SK-N-MC (cell line): ENCODE measurements at regions not wholly inside any gene's neighbourhood (a gene's known extent, or its start where the extent isn't known, plus 50 kb on each side); places are given as distances from the start of the nearest gene placed in this dataset.
"Not testable (repeated sequence)": the region's sequence is repeated elsewhere in the genome, so short reads cannot be mapped to it uniquely, and the experiment has no call there.

ENCODE experiments used
- DNase-seq: peaks from one replicate; pipeline ENCODE4 v3.0.0-alpha.2; 2011; ENCODE audit warnings: low read depth, low spot score
- H3K27ac ChIP-seq: fragments of 200-600 bp; sonication (generic); 2 replicates; pipeline ENCODE4 v1.5.1; 2016; ENCODE audit warnings: mixed run types
- H3K36me3 ChIP-seq: fragments of 200-600 bp; sonication (generic); 2 replicates; pipeline ENCODE4 v1.6.1; 2017; ENCODE audit warnings: antibody characterized with exemption, low read length, mixed read lengths; ENCODE audit not compliant: insufficient read depth
- H3K4me3 ChIP-seq: fragments of 200-600 bp; sonication (generic); 2 replicates; pipeline ENCODE4 v1.5.1; 2016
- H3K9ac ChIP-seq: fragments of 200-600 bp; sonication (generic); 2 replicates; pipeline ENCODE4 v1.8.0; 2017; ENCODE audit warnings: mixed run types, mixed read lengths; ENCODE audit not compliant: insufficient read length
- H3K9me3 ChIP-seq: fragments of 200-600 bp; sonication (generic); 2 replicates; pipeline ENCODE4 v1.6.1; 2017; ENCODE audit warnings: low read depth, mild to moderate bottlenecking, antibody characterized with exemption, low read length, moderate library complexity, mixed read lengths
- EZH2 ChIP-seq: fragments of 200-600 bp; sonication (generic); IDR thresholded peaks from one replicate; pipeline ENCODE4 v1.6.1; 2017; ENCODE audit warnings: antibody characterized with exemption
- FOXP2 ChIP-seq: optimal IDR thresholded peaks from 2 replicates; pipeline ENCODE3; 2011; ENCODE audit warnings: mild to moderate bottlenecking, moderate library complexity; ENCODE audit not compliant: insufficient read depth; ENCODE audit errors: extremely low read length, control extremely low read depth
- POLR2AphosphoS5 ChIP-seq: IDR thresholded peaks from 2 replicates; pipeline ENCODE4 v1.6.1; 2012; ENCODE audit warnings: mild to moderate bottlenecking, low read depth, low read length, borderline replicate concordance

DNA sequence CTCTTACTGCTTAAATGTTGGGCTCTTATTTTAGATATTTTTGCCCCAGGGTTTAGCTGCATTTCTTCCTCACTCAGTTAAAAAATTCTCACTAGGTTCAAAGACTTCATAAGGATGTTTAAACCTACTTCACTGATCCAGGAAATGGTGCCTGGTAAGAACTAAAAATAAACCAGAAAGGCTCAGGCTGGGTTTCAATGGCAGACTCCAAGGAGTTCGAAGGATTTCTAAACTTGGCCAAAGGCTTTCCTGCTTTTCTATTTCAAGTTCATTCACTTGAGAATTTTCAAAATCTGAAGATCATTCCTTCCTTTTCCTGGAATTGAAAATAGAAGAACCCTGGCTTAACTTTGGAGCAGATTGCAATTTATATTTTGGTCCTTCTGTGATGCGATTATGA is 193.0 kb upstream of the MAP1B start:
- DNase-seq: no peak

DNA sequence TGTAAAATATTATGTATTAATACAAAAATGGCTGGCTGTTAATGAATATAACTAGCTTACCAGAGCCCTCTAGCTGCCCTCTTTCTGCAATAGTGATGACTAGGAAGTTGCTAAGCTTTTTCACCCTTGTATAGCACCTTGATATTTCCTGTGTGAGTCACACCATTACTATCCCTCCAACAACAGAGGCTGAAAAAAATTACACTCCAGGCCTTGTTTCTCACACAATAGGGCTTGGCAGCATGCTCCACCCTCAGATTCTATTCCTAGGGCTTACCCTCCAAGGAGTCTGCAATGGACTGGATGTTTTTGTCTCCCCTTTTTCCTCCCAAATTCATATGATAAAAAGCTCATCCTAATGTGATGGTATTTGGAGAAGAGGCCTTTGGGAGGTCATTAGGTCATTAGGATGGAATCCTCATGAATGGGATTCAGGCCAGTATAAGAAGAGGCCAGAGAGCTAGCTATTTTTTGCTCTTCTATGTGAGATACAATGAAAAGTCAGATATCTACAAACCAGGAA is 184.6 kb upstream of the MAP1B start:
- no peak overlapping the region for H3K4me3 ChIP-seq
- no peaks in the 10 kb centered on the region for H3K9me3 ChIP-seq
- no peak overlapping the region for H3K27ac ChIP-seq
- no peak overlapping the region for H3K9ac ChIP-seq
- no peaks in the 10 kb centered on the region for H3K36me3 ChIP-seq
- TF ChIP-seq EZH2 (no peak), FOXP2 (no peak), POLR2AphosphoS5 (no peak)
- DNase-seq: no peak

More for the DNA sequence above, 193.0 kb upstream of the MAP1B start:
- TF ChIP-seq EZH2: no peak
- no peak for TF ChIP-seq FOXP2
- TF ChIP-seq POLR2AphosphoS5: no peak
- H3K27ac ChIP-seq: no peak overlapping the region
- H3K9ac ChIP-seq: no peak overlapping the region
- no peak overlapping the region for H3K4me3 ChIP-seq
- no peaks in the 10 kb centered on the region for H3K9me3 ChIP-seq
- H3K36me3 ChIP-seq: no peaks in the 10 kb centered on the region

DNA sequence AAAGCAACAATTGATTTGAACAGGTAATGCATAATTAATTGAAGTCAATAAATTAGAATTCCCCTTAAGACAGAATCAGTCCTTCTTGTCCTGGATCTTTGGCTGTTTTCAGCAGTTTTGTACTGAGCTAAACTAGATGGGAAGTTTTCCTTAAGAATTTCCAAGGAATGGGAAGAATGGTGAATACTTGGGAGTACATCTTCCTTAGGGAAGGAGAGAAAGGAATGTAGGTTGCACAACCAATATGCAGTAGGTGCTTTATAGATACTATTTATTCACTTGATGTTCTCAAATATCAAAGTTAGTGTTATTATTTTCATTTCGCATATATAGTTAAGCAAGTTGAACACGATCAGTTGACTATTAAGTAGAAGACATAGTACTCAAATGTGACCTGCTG is 183.5 kb upstream of the MAP1B start:
- no peak for TF ChIP-seq EZH2
- no peak for TF ChIP-seq POLR2AphosphoS5
- no peak for TF ChIP-seq FOXP2
- H3K9ac ChIP-seq: no peak overlapping the region
- DNase-seq: no peak
- H3K4me3 ChIP-seq: no peak overlapping the region
- no peaks in the 10 kb centered on the region for H3K9me3 ChIP-seq
- no peaks in the 10 kb centered on the region for H3K36me3 ChIP-seq
- H3K27ac ChIP-seq: no peak overlapping the region

DNA sequence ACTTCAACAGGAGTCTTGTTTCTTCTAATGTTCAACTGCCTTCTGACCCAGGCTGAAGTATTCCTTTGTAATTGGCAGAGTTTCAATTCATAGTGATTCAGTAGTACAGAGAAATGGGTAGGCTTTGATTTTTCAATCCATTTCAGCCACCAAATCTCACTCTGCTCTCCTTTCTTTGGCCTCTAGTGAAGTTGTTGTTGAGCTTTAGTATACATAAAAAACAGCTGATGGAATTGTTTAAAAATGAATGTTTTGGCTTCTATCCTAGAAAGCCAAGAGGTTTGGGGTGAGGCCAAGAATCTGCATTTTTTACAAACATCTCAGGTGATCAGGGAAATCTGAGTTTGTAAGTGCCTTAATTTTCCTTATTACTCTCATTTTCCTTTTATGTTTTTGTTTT is 182.9 kb upstream of the MAP1B start:
- H3K27ac ChIP-seq: no peak overlapping the region
- H3K9ac ChIP-seq: no peak overlapping the region
- no peaks in the 10 kb centered on the region for H3K9me3 ChIP-seq
- TF ChIP-seq EZH2 (no peak), POLR2AphosphoS5 (no peak), FOXP2 (no peak)
- DNase-seq: no peak
- no peak overlapping the region for H3K4me3 ChIP-seq
- H3K36me3 ChIP-seq: no peaks in the 10 kb centered on the region

DNA sequence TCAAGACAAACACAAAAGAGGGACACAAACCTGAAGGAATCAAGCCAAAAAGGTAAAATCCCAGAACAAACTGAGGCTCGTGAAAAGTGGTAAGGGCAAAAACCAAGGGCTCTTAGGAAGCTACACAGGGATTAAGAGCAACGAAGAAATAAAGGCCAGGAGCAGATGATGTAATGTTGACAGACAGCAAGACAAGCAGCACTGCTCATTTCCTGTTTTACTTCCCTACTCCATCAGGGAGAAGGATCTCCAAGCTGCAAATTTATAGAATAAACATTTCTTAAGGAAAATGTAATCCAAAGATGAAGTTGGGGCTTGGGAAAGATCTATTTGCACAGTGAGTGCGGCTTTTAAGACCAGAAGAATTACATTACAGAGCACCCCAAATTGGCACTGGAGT is 182.3 kb upstream of the MAP1B start:
- H3K36me3 ChIP-seq: no peaks in the 10 kb centered on the region
- no peak for DNase-seq
- no peak overlapping the region for H3K4me3 ChIP-seq
- no peak overlapping the region for H3K27ac ChIP-seq
- no peak overlapping the region for H3K9ac ChIP-seq
- TF ChIP-seq FOXP2 (no peak), POLR2AphosphoS5 (no peak), EZH2 (no peak)
- H3K9me3 ChIP-seq: no peaks in the 10 kb centered on the region

DNA sequence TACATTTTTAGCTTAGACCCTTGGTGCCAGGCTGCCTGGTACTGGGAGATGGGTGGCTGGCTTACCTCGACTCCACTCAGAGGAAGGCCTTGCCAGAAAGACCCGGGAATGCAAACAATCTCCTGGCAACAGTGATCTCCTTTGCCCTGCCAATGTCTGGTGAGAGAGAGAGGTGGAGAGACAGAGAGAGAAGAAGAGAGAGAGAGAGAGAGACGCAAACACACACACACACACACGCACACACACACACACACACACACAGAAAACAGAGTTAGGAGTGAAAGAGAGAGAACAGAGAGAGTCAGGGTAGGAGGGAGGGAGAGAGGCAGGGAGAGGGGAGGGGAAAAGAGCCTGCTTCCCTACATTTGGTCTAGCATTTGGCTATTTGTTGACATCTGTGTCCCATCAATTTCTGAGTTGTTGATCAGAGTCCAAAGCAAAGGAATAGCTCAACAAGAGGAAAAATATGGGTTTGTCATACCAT is 181.6 kb upstream of the MAP1B start:
- Histone ChIP-seq H3K9ac (no peak overlapping the region), H3K27ac (no peak overlapping the region)
- DNase-seq: no peak

DNA sequence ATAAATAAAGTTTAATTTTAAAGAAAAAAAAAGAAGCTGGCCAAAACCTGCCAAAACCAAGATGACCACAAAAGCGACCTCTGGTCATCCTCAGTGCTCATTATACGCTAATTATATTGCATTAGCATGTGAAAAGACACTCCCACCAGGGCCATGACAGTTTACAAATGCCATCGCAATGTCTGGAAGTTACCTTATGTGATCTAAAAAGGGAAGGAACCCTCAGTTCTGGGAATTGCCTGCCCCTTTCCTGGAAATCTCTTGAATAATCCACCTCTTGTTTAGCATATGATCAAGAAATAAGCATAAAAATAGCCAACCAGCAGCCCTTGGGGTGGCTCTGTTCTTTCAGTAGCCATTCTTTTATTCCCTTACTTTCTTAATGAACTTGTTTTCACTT is 178.3 kb upstream of the MAP1B start:
- TF ChIP-seq FOXP2 (no peak), POLR2AphosphoS5 (no peak), EZH2 (no peak)
- no peak overlapping the region for H3K27ac ChIP-seq
- DNase-seq: no peak
- H3K9ac ChIP-seq: no peak overlapping the region
- H3K4me3 ChIP-seq: no peak overlapping the region
- H3K36me3 ChIP-seq: no peaks in the 10 kb centered on the region
- H3K9me3 ChIP-seq: no peaks in the 10 kb centered on the region

More for the DNA sequence above, 181.6 kb upstream of the MAP1B start:
- H3K36me3 ChIP-seq: no peaks in the 10 kb centered on the region
- no peak for TF ChIP-seq FOXP2
- TF ChIP-seq EZH2: no peak
- TF ChIP-seq POLR2AphosphoS5: no peak
- no peaks in the 10 kb centered on the region for H3K9me3 ChIP-seq
- no peak overlapping the region for H3K4me3 ChIP-seq

DNA sequence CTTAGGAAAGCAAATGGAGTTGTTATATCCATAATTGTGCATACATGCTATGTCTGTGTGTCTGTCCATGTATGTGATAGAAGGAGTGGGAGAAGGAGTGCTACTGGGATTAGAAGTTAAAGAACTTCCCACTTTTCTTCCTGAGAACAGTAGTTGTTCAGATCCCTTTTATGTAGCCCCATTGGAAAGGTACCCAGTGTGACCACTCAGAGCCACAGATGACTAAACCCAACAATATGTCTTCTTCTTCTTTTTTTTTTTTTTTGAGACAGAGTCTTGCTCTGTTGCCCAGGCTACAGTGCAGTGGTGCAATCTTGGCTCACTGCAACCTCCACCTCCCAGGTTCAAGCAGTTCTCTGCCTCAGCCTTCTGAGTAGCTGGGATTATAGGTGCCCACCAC is 176.7 kb upstream of the MAP1B start:
- H3K27ac ChIP-seq: not testable (repeated sequence)

DNA sequence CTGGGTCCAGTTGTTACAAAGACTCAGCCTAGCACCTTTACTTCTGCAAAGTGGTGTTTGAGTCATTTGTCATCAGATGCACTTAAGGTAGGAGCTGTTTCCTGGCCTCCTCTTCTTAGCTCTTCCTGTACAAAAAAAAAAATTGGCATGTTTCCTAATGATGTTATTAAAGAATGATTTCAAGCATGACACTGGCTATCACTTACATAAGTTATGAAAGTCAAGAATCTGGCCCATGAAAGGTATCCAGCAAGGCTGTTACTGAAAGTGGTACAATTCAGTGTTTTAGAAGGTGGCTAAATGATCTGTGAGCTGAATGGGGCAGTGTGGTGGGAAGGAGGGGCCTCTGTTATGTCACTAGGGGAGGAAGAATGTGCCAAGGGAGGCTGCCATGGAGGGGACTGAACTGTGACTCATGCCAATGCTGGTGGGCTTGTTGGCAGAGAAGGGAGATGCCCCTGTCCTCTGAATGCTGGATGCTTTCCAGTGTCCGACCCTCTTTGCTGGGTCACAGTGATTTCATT is 175.1 kb upstream of the MAP1B start:
- no peak for DNase-seq
- H3K27ac ChIP-seq: no peak overlapping the region
- H3K9ac ChIP-seq: no peak overlapping the region
- no peaks in the 10 kb centered on the region for H3K9me3 ChIP-seq
- no peak overlapping the region for H3K4me3 ChIP-seq
- no peaks in the 10 kb centered on the region for H3K36me3 ChIP-seq
- TF ChIP-seq FOXP2: no peak
- no peak for TF ChIP-seq POLR2AphosphoS5
- no peak for TF ChIP-seq EZH2

More for the DNA sequence above, 176.7 kb upstream of the MAP1B start:
- not testable (repeated sequence) for H3K9ac ChIP-seq, H3K9me3 ChIP-seq, DNase-seq, H3K4me3 ChIP-seq, H3K36me3 ChIP-seq

DNA sequence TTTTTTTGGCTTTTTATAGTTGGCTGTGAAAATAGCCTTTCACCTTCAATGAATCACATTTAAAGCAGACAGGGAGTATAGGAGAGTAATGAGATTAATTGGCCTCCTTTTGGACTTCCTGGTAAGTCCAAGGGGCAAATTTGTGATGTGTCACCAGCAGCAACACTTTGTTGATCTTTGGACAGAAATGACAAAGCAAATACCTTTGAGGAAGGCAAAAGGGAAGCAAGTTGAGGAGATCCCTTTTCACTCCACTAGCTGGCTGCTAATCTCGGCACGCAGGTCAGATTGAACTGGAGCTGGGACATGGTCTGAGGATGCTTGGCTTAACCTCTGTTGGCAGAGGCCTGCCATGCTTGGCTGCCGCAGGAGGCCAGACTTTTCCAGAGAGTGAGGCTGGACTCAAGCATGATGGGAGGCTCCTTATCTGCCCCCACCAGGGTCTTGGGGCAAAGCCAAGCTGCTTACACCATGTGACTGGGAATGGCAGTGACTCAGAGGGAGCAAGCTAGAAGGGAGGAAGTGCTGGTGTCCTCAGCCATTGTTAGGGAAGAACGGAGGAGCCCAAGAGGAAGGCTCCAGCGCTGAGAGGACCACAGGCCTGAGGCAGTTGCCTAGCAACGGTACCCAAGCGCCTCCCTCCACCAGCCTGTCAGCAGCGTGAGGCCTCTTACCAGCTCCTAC is 174.5 kb upstream of the MAP1B start:
- Histone ChIP-seq H3K27ac (no peak overlapping the region), H3K36me3 (no peaks in the 10 kb centered on the region), H3K9ac (no peak overlapping the region), H3K4me3 (no peak overlapping the region), H3K9me3 (no peaks in the 10 kb centered on the region)
- DNase-seq: no peak
- no peak for TF ChIP-seq POLR2AphosphoS5
- no peak for TF ChIP-seq EZH2
- no peak for TF ChIP-seq FOXP2
